IMR-90 (cell line): ENCODE measurements at regions not wholly inside any gene's neighbourhood (a gene's known extent, or its start where the extent isn't known, plus 50 kb on each side); places are given as distances from the start of the nearest gene placed in this dataset.

ENCODE experiments used
- CTCF ChIP-seq: conservative IDR thresholded peaks from 2 replicates; pipeline ENCODE4 v1.5.1; 2012; ENCODE audit warnings: mild to moderate bottlenecking, low read depth, low read length, improper control_type of control experiment
- FOS ChIP-seq: fragments of 150-350 bp; IDR thresholded peaks from 2 replicates; pipeline ENCODE4 v1.6.1; 2016; ENCODE audit warnings: low read depth, low read length
- MAZ ChIP-seq: IDR thresholded peaks from 2 replicates; pipeline ENCODE4 v1.6.1; 2012; ENCODE audit warnings: low read depth, mild to moderate bottlenecking, low read length, improper control_type of control experiment, moderate library complexity, borderline replicate concordance
- MXI1 ChIP-seq: IDR thresholded peaks from 2 replicates; pipeline ENCODE4 v1.6.1; 2012; ENCODE audit warnings: low read depth, mild to moderate bottlenecking, low read length, moderate library complexity, borderline replicate concordance
- RCOR1 ChIP-seq: IDR thresholded peaks from 2 replicates; pipeline ENCODE4 v1.6.1; 2012; ENCODE audit warnings: mild to moderate bottlenecking, low read length, improper control_type of control experiment; ENCODE audit not compliant: insufficient replicate concordance
- RFX5 ChIP-seq: IDR thresholded peaks from 2 replicates; pipeline ENCODE4 v1.8.0; 2012; ENCODE audit warnings: low read depth, mild to moderate bottlenecking, low read length, moderate library complexity

GRCh38 chr7:112594397-112594796, 113.6 kb downstream of the LSMEM1 start:
- TF ChIP-seq CTCF (no peak), FOS (no peak), MXI1 (no peak), MAZ (no peak), RCOR1 (no peak), RFX5 (no peak)
